ENCODE measurements at regions not wholly inside any gene's neighbourhood (a gene's known extent, or its start where the extent isn't known, plus 50 kb on each side); places are given as distances from the start of the nearest gene placed in this dataset.
A peak's percentile ranks its signal among the peaks of the same experiment; 100 is the strongest.

DNA sequence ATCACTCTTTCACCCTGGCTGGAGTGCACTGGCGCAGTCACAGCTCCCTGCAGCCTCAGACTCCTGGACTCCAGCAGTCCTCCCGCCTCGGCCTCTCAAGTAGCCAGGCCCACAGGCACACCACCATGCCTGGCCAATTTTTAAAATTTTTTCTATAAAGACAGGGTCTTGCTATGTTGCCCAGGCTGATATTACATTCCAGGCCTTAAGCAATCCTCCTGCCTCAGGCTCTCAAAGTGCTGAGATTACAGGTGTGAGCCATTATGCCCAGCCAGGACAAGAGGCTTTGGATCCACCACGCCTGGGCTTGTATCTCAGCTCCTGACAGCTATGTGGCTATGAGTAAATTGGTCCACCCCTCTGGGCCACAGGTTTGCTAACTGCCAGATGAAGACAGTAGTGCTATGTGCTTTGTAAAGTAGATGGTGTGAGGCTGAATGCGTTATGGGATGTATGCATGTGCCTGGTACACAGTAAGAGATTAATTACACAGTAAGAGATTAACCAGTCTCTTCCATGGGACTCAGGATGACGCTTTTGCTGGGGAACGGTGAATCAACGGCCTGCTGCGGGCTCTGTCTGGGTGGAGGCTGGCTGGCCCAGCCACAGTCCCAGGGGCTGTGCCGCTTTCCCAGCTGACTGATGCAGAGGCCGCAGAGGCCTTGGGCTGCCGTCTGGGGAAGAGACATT, 53.3 kb upstream of the NCOR2 start:
- Histone ChIP-seq H3K27ac (ENCODE audit: low read depth in 1 of 2, low read length in 2 of 2) (peak overlapping the region in 1 of 2 donors; percentile 68), H3K36me3 (ENCODE audit: control insufficient read depth in 1 of 2, insufficient read depth in 2 of 2, low read length in 1 of 2) (no peaks in the 10 kb centered on the region), H3K4me1 (ENCODE audit: control insufficient read depth in 1 of 2, insufficient read depth in 2 of 2, low read length in 2 of 2) (no peaks in the 10 kb centered on the region), H3K27me3 (ENCODE audit: control insufficient read depth in 1 of 2, insufficient read depth in 2 of 2, low read length in 1 of 2) (no peaks in the 10 kb centered on the region), H3K4me3 (ENCODE audit: low read length in 2 of 2) (no peak overlapping the region), H3K9me3 (ENCODE audit: control insufficient read depth, low read length) (no peaks in the 10 kb centered on the region)
- intact Hi-C loops (cut with DNase I): loop anchor here in 1 of 2 donors (5.0 kb wide), 3 partner anchors 53 to 127 kb away; partner anchors contain the start of gene NCOR2
- DNase-seq: peak; percentile 62 to 88
- WGBS, 2 donors: 27 to 34% methylated on average over 12 of the region's 12 CpGs
- peak; percentile 27 for ATAC-seq (ENCODE audit: low FRiP score)

DNA sequence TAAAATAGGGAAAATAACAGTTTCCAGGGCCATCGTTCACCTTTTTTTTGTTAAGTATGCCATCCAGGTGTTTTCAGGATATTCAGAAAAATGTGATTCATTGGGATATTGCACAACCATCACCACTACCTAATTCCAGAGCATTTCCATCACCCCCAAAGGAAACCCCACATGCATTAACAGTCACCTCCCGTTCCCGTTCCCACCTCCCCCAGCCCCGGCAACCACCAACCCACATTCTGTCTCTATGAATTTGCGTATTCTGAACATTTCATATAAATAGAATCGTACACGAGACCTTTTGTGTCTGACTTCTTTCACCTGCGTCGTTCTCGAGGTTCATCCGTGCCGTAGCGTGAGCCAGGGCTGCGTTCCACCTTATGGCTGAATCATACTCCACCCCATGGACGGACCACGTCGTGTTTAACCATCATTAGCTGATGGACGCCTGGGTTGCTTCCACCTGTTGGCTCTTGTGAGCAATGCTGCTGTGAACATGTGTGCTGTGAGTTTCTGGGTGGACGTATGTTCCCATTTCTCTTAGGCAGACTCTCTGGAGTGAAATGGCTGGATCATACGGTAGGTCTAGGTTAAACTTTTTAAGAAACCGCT, 51.0 kb upstream of the NCOR2 start:
- ATAC-seq (ENCODE audit: low FRiP score): no peak
- intact Hi-C loops (cut with DNase I): no loop called here
- Histone ChIP-seq H3K27me3 (ENCODE audit: control insufficient read depth in 1 of 2, insufficient read depth in 2 of 2, low read length in 1 of 2) (no peaks in the 10 kb centered on the region), H3K4me3 (ENCODE audit: low read length in 2 of 2) (no peak overlapping the region), H3K4me1 (ENCODE audit: control insufficient read depth in 1 of 2, insufficient read depth in 2 of 2, low read length in 2 of 2) (no peaks in the 10 kb centered on the region), H3K9me3 (ENCODE audit: control insufficient read depth, low read length) (no peaks in the 10 kb centered on the region), H3K27ac (ENCODE audit: low read depth in 1 of 2, low read length in 2 of 2) (no peak overlapping the region), H3K36me3 (ENCODE audit: control insufficient read depth in 1 of 2, insufficient read depth in 2 of 2, low read length in 1 of 2) (no peaks in the 10 kb centered on the region)
- WGBS, 2 donors: 90 to 91% methylated on average over 21 of the region's 21 CpGs
- no peak for DNase-seq

DNA sequence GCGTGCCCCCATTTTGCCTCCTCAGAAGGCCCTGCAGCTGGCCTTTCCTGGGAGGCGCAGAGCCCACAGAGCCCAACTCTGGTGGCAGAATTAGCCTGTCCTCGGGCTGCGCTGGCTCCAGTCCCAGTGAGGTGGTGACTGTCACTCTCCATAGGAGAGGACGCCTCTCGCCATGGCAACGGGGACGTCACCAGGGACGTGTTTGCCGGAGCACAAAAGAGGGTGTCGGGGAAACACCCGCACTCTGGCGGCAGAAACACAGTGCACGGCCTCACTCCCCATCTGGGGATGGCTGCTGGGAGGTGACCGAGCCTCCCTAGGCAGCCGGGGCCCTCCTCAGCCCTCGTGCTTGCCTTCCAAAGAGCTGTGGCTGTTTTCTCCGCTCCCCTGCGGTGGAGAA, 50.2 kb upstream of the NCOR2 start:
- Histone ChIP-seq H3K4me3 (ENCODE audit: low read length in 2 of 2) (no peak overlapping the region), H3K9me3 (ENCODE audit: control insufficient read depth, low read length) (no peaks in the 10 kb centered on the region), H3K27me3 (ENCODE audit: control insufficient read depth in 1 of 2, insufficient read depth in 2 of 2, low read length in 1 of 2) (no peaks in the 10 kb centered on the region), H3K27ac (ENCODE audit: low read depth in 1 of 2, low read length in 2 of 2) (no peak overlapping the region), H3K36me3 (ENCODE audit: control insufficient read depth in 1 of 2, insufficient read depth in 2 of 2, low read length in 1 of 2) (no peaks in the 10 kb centered on the region), H3K4me1 (ENCODE audit: control insufficient read depth in 1 of 2, insufficient read depth in 2 of 2, low read length in 2 of 2) (no peaks in the 10 kb centered on the region)
- WGBS, 2 donors: 86% methylated on average over 19 of the region's 19 CpGs
- ATAC-seq (ENCODE audit: low FRiP score) (no peak), DNase-seq (no peak)
- intact Hi-C loops (cut with DNase I): no loop called here

All from aorta (tissue), 5 donors.